Glutamatergic neuron (in vitro differentiated cells): ENCODE measurements at regions not wholly inside any gene's neighbourhood (a gene's known extent, or its start where the extent isn't known, plus 50 kb on each side); places are given as distances from the start of the nearest gene placed in this dataset.
"Not testable (repeated sequence)": the region's sequence is repeated elsewhere in the genome, so short reads cannot be mapped to it uniquely, and the experiment has no call there.

ENCODE experiments used
- DNase-seq: peaks from one replicate; pipeline ENCODE4 v3.0.0; 2022
- H3K27ac Mint-ChIP-seq: one replicate; pipeline ENCODE4 v1.8.0; 2020; ENCODE audit warnings: mild to moderate bottlenecking, mixed read lengths, inconsistent platforms; ENCODE audit not compliant: unreplicated experiment
- H3K27me3 Mint-ChIP-seq: one replicate; pipeline ENCODE4 v1.8.0; 2020; ENCODE audit warnings: mild to moderate bottlenecking, moderate library complexity, mixed read lengths, inconsistent platforms; ENCODE audit not compliant: unreplicated experiment
- H3K36me3 Mint-ChIP-seq: one replicate; pipeline ENCODE4 v1.8.0; 2020; ENCODE audit warnings: mild to moderate bottlenecking, mixed read lengths, inconsistent platforms; ENCODE audit not compliant: unreplicated experiment
- H3K4me1 Mint-ChIP-seq: one replicate; pipeline ENCODE4 v1.8.0; 2020; ENCODE audit warnings: mild to moderate bottlenecking, low read depth, mixed read lengths, inconsistent platforms; ENCODE audit not compliant: unreplicated experiment
- H3K4me3 Mint-ChIP-seq: one replicate; pipeline ENCODE4 v1.8.0; 2020; ENCODE audit warnings: mild to moderate bottlenecking, mixed read lengths, inconsistent platforms; ENCODE audit not compliant: unreplicated experiment
- H3K9me3 Mint-ChIP-seq: one replicate; pipeline ENCODE4 v1.8.0; 2020; ENCODE audit warnings: mild to moderate bottlenecking, moderate library complexity, mixed read lengths, inconsistent platforms; ENCODE audit not compliant: unreplicated experiment
- TF ChIP-seq, protein P1 (sequence below): fragments of 200-600 bp; sonication (generic); IDR thresholded peaks from one replicate; pipeline ENCODE4 v1.5.0; 2021; ENCODE audit not compliant: partially characterized antibody, unreplicated experiment

- TF ChIP-seq, protein P1, sequence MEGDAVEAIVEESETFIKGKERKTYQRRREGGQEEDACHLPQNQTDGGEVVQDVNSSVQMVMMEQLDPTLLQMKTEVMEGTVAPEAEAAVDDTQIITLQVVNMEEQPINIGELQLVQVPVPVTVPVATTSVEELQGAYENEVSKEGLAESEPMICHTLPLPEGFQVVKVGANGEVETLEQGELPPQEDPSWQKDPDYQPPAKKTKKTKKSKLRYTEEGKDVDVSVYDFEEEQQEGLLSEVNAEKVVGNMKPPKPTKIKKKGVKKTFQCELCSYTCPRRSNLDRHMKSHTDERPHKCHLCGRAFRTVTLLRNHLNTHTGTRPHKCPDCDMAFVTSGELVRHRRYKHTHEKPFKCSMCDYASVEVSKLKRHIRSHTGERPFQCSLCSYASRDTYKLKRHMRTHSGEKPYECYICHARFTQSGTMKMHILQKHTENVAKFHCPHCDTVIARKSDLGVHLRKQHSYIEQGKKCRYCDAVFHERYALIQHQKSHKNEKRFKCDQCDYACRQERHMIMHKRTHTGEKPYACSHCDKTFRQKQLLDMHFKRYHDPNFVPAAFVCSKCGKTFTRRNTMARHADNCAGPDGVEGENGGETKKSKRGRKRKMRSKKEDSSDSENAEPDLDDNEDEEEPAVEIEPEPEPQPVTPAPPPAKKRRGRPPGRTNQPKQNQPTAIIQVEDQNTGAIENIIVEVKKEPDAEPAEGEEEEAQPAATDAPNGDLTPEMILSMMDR, result no peak
- Mint-ChIP-seq H3K4me1 (peaks cover 7% of the 10 kb centered on the region), H3K36me3 (no peaks in the 10 kb centered on the region), H3K27me3 (no peaks in the 10 kb centered on the region), H3K9me3 (no peaks in the 10 kb centered on the region), H3K4me3 (no peak overlapping the region), H3K27ac (no peak overlapping the region)
- no peak for DNase-seq
Observed at GRCh38 chr3:59366218-59366617, 316.4 kb upstream of the CFAP20DC start.

DNA sequence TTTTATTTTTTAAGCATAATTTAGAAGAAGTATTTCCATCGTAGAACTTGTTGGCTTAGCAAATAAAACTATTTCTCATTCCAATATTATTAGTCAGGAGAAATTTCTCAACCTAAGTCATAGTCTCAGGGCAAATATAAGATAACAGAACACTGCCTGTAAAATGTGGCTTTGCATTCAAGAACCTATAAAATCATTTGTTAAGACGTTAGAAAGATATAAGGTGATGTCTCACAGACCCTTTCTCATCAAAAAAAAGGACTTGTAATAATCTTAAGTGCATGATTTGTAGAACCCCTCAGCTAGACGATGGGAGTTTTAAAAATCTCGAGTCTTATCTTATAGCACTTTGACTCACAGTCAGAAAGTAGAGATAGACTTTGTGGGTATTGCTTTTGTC, 314.7 kb upstream of the CFAP20DC start:
- Mint-ChIP-seq H3K36me3 (peaks cover 6% of the 10 kb centered on the region), H3K27ac (no peak overlapping the region), H3K9me3 (peaks cover 3% of the 10 kb centered on the region), H3K4me3 (no peak overlapping the region), H3K27me3 (peaks cover 2% of the 10 kb centered on the region), H3K4me1 (peaks cover 7% of the 10 kb centered on the region)
- DNase-seq, result no peak
- TF ChIP-seq, protein P1, result no peak

- not testable (repeated sequence) for H3K36me3 Mint-ChIP-seq, H3K27ac Mint-ChIP-seq, H3K4me1 Mint-ChIP-seq, DNase-seq, H3K9me3 Mint-ChIP-seq, H3K27me3 Mint-ChIP-seq, H3K4me3 Mint-ChIP-seq
Observed at GRCh38 chr3:59360312-59360711, 310.5 kb upstream of the CFAP20DC start.

- TF ChIP-seq, protein P1, result no peak
- no peak for DNase-seq
- no peak overlapping the region for H3K4me3 Mint-ChIP-seq
- H3K36me3 Mint-ChIP-seq, result no peaks in the 10 kb centered on the region
- H3K4me1 Mint-ChIP-seq, result no peaks in the 10 kb centered on the region
- H3K27ac Mint-ChIP-seq, result no peak overlapping the region
- H3K9me3 Mint-ChIP-seq, result no peaks in the 10 kb centered on the region
- H3K27me3 Mint-ChIP-seq, result peaks cover 3% of the 10 kb centered on the region
Observed at GRCh38 chr3:59341459-59341858, 291.6 kb upstream of the CFAP20DC start.

GRCh38 chr3:59339818-59340217, 290.0 kb upstream of the CFAP20DC start:
- Mint-ChIP-seq H3K4me3 (no peak overlapping the region), H3K27ac (no peak overlapping the region), H3K4me1 (no peaks in the 10 kb centered on the region), H3K9me3 (no peaks in the 10 kb centered on the region), H3K27me3 (peaks cover 1% of the 10 kb centered on the region), H3K36me3 (no peaks in the 10 kb centered on the region)
- no peak for DNase-seq
- TF ChIP-seq, protein P1, result no peak

DNA sequence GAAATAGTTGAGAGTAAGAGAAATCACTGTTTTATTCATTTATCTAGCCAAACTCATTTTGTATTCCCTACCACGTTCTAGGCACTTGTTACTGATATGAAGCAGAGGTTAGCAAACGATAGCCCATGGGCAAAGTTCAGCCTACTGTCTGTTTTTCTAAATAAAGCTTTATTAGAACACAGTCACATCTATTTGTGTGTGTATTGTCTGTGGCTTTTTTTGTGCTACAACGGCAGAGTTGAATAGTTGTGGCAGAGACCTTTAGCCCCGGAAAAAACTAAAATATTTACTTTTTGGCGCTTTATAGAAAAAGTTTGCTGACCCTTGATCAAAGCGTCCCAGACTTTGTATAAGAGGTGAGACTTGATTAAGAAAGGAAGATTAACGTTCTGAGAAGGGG, 289.1 kb upstream of the CFAP20DC start:
- H3K4me3 Mint-ChIP-seq, result no peak overlapping the region
- DNase-seq, result no peak
- H3K27ac Mint-ChIP-seq, result no peak overlapping the region
- peaks cover 1% of the 10 kb centered on the region for H3K27me3 Mint-ChIP-seq
- H3K4me1 Mint-ChIP-seq, result no peaks in the 10 kb centered on the region
- no peaks in the 10 kb centered on the region for H3K36me3 Mint-ChIP-seq
- no peaks in the 10 kb centered on the region for H3K9me3 Mint-ChIP-seq
- TF ChIP-seq, protein P1, result no peak
